ENCODE measurements at regions not wholly inside any gene's neighbourhood (a gene's known extent, or its start where the extent isn't known, plus 50 kb on each side); places are given as distances from the start of the nearest gene placed in this dataset.

DNA sequence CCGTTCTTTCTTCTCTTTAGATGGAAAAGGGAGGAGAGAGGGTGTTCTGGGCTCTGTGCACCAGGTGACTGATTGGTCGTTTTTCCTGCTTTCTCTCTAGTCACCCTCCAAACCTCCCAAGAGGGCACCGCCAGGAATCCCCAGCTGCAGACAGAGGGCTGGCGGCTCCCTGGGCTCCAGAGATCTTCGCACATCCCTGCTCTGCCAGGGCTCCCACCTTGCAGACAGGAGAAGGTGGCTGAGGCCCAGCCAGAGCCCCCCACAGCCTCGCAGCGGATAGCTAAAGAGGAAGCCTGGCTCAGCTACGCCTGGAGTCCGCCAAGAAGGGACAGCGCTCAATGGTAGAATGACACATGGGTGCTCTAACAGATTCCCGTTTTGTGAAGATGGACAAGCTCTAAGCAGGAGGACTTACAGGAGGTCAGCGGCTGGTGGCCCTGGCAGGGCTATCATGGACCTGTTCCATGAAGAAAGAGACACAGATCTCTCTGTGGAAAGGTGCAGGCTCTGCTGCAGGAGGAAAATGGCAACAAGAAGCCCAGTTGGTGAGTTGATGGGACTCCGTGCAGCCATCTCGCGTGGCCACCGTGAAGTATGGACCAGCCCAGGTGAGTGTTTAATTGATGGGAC is 976.9 kb downstream of the BRD1 start:
- no peak for DNase-seq

DNA sequence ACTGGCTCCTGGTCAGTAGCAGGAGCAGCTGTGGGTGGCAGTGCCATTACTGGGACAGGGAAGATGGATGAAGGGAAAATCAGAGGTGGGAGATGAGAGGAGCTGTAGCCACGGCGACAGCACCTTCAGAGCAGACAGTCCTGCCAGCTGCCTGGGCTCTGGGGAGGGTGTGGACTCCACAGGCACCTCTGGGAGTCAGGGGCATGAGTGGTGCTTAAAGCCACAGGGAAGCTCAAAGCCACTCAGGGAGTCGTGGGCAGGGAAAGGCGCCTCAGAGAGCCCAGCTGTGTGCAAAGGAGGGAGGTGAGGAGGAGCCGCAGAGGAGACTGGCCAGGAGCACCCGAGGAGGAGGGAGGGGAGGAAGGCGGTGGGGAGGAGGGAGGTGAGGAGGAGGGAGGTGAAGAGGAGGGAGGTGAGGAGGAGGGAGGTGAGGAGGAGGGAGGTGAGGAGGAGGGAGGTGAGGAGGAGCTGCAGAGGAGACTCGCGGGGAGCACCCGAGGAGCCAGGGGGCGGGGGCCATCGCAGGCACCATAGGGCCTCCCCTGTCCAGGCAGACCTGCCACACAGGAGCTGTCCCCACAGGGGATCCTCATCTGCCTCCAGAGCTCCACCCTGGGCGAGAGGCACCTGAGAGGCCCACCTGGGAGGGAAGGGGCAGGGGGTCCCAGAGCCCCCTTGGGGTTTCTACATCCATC is 977.6 kb downstream of the BRD1 start:
- DNase-seq: peak; percentile 83

DNA sequence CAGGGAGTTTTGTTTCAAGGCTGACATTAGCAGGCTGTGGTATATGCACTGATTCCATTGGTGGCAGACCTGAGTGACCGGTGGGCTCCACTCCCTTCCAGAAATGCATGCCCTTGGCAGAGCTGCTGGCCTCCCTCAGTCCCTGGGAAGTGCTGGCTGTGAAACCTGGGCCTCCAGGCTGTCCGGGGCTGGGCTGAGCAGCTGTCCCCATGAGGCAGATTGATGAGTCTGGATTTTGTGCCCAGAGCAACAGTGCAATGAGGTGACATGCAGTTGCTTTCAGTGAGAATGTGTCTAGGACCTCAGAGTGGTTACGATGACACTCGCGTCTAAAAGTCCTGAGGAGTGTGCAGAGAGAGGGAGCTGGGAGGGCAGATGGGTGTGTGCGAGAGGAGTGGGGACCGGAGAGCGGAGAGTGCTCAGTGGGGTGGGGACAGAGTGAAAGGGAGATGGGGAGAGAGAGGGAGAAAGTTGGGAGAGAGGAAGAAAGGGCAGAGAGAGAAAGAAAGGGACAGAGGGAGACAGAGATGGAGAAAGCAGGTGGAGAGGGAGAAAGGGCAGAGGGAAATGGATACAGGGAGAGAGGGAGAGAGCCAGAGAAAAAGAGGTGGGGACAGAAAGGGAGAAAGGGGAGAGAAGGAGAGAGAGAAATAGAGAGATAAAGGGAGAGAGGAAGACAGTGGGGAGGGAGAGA is 978.3 kb downstream of the BRD1 start:
- no peak for DNase-seq

DNA sequence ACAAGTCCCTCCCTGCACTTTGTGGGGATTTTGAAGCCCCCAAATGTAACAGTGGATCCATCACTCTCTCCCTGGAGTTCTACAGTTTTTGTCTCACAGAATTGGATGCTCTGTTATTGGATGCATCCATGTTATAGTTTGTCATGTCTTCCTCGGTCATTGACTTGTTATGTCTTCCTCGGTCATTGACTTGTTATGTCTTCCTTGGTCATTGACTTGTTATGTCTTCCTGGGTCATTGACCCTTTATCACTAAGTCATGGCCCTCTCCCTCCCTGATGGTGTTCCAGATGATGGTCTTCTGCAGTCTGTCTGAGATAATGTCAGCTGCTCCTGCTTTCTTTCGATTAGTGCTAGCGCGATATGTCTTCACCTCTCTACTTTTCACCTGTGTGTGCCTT is 981.5 kb downstream of the BRD1 start:
- no peak for DNase-seq

DNA sequence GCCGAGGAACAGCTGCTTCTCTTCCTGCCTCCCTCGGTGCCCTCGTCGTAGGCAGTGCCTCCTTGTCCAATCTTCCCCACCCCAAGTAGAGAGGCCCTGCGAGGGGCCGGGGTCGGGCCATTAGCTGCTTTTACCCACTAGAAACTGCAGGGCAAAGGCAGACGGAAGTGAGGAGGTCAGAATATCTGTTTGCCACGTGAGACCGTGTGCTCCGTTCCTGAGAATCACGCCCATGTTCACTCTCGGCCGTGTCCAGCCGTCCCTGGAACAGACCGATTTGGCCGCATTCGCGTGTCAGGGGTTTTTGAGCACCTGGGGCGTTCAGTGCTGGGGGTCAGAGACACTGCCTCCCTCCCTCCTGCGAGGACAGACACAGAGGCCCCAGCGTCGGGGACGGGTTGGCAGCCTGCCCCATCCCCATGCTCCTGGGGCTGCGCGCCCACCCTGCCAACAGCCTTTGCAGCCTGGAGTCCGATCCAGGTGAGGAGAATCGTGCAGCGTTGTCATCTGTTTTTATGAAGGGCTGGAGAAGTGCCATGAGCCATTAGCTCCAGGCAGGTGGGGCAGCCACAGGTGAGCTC is 982.2 kb downstream of the BRD1 start:
- peak; percentile 74 for DNase-seq

DNA sequence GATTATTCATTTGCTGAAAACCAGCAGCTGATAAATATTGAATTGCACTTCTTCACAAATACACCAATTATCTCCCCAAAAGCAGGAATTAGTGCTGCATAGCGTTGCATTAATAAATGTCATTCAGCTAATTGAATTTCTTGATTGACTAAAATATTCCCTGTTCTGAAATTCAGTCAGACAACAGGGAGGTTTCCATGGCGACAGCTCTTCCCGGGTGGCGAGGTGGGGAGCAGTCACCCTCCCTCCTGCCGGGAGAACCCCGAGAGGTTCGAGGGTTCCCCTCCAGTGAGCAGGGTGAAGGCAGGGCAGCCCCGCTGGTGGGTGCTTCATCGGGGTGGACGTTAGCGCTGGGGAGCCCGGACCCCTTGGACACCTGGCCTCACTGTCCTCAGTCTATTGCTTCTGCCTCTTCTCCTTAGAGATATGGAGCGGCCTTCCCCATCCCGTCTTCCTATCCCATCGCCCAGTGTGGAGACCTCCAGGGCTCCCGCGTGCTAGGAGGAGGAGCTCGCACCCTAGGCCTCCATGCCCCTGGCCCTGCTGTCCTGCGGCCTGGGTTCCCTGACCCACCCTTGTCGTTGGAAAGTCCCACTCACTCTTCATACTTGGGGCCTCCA is 983.5 kb downstream of the BRD1 start:
- no peak for DNase-seq

- DNase-seq: no peak
Measured at GRCh38 chr22:48843640-48844039, 984.0 kb downstream of the BRD1 start.

DNA sequence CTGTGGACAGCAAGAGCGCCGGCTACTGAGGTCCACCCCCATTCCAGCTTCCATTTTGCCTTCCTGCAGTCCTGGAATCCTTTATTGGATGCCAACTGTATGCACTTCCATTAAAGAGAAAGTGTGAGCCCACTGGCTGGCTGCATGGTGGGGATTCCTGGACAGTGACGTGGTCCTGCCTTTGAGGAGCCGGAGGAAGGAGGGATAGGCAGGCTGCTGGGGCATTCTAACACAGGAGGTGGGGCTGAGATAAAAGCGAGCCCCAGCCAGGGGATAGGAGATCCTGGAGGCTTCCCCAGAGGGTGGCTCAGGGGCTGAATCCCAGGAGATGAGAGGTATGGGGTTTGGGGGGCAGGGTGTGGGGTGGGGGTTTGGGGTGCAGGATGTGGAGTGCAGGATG is 984.7 kb downstream of the BRD1 start:
- DNase-seq: no peak

DNA sequence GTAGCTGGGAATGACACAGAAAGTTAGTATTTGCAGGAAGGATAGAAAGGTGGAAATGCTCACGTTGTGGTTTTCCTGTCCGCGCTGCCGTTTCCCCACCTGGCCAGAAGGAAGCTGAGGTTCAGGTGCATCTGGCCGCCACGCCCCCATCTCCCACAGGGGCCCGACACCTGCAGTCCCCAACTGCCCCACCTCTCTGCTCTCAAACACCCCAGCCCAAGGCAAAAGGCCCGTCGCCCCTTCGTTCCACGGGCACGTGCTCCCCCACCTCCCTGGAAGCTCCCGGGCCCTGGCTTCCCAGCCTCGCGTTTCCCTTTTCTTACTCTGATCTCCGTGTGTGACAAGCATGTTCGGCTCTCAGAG is 985.1 kb downstream of the BRD1 start:
- DNase-seq: no peak

- no peak for DNase-seq
Measured at GRCh38 chr22:48841881-48842582, 985.6 kb downstream of the BRD1 start.

DNA sequence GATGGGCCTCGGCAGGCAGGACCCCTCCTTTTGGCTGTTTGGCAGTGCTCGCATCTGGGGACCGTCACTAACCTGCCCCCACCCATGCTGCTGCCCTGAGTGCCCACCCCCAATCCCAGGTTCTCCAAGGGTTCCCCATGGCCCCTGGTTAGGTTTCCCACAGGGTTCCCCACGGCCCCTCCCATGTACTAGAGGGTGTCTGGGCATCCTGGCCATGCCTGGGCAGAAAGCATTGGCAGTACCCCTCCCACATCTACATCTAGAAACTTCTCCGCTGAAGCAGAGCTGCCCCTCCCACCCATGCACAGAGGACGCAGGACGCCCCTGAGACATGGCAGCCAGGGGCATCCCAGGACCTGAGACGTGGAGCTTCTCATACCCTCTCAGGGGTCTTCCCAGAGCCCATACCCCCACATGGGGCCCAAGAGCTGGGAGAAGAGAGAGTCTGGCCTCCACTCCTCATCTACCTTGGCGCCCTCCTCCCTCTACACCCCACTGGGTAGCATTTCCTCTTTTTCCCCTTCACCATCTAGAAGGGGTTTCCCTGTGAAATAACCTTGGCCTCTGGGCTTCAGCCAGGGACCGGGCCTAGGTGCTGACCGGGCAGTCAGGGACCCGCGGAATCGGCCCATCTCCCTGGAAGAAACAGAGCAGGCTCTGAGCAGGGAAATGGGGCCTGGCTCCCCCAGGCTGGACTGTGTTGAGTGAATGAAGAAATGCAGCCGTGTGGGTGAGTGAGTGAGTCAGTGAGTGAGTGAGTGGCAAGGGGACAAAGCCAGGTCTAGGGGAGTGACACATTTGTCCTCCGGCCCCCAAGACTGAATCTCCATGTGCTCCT is 987.3 kb downstream of the BRD1 start:
- no peak for DNase-seq

DNA sequence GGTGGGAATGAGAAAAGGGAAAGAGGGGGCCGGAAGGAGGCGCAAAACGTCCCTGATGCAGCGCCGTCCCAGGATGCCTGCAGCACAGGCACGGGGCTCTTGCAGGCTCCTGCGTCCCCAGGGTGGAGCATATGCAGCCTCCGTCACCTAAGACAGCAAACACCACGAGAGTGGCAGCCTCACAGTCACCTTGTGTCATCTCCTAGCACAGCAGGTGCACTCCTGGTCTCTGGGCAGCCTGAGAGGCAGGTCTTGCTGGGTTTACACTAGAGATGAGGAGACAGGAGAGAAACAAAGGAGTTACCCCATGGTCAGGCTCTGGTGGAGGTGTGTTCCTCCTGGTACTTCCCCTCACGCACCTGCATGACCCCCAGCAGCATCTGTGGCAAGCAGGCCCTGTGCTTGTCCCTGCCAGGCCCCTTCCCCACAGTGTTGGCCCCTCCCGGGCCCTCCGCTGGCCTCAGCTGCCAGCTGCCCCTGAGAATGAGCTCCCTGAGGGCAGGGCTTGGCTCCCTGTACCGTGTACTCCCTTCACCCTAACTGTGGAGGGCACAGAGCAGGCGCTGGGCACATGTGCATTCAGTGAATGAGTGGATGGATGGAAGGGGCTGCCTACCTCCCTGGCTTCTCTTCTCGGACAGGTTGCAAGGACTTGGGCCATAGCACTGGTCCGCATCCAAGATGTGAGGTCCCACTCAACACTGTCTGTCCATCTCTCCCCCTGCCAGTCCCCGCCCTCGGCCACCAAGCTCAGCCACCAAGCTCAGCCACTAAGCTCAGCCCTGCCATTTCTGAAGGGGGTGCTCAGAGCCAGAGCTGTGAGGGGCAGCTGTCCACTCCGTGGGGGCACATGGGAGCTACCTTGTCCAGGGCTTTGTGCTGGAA is 988.6 kb downstream of the BRD1 start:
- DNase-seq: no peak

DNA sequence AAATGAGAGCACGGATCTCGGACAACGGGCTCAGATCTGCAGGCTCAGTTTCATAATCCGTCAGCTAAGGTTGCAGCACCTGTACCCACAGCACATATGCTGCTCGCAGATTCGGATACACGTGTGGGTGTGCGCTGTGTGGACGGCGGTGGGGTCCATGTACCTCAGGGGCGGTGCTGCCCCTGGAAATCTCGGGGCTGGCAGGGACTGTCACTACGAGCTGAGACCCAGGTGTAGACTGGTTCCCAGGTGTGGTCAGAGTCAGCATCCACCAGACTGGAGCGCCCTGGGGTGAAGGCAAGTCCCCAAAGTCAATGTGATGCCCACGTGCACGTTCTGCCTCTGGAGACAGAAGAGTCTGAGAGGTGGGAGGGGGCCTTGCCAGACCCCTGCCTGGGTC is 989.3 kb downstream of the BRD1 start:
- no peak for DNase-seq

DNA sequence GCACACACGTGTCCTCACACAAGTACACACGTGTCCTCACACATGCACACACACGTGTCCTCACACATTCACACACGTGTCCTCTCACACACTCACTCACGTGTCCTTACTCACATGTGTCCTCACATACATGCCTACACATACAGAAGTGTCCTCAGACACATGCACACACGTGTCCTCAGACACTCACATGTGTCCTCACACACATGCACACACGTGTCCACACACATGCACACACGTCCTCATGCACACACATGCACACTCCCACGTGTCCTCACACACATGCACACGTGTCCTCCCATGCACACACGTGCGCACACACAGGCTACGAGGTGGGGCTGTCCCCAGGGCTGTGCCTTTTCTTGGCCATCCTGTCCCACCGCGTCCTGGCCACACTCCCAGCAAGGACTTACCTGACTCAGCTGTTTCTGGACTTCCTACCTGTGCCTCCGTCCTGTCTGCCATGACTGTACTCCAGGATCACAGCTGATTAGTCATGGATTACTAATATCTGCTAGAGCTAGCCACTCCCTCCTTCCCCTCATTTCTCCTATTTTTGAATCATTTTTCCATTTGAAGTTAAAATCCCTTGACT is 990.2 kb downstream of the BRD1 start:
- DNase-seq: no peak

DNA sequence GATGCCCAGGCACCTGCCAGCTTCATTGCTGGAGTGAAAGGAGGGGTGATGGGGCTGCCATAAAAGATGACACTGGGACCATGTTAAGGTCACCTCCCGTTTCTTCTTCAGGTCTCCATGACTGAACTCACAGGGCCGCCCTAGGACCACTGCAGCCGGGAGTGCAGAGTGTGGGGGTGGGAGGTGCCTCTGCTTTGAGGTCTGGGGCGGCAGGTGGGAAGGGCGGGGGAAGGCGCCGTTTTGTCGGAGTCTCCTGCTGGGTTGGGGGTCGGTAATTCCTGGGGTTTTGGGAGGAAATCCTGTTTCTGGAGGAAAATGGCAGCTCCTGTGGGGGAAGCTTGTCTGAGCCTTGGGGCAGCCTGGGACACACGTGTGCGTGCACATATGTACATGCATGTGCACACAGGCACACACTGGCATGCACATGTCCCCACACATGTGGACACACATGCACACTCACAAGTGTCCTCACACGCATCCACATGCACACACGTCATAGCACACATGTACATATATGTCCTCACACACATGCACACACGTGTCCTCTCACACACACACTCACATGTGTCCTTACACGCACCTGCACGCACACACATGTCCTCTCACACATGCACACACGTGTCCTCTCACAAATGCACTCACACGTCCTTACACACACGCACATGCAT is 990.9 kb downstream of the BRD1 start:
- DNase-seq: no peak

DNA sequence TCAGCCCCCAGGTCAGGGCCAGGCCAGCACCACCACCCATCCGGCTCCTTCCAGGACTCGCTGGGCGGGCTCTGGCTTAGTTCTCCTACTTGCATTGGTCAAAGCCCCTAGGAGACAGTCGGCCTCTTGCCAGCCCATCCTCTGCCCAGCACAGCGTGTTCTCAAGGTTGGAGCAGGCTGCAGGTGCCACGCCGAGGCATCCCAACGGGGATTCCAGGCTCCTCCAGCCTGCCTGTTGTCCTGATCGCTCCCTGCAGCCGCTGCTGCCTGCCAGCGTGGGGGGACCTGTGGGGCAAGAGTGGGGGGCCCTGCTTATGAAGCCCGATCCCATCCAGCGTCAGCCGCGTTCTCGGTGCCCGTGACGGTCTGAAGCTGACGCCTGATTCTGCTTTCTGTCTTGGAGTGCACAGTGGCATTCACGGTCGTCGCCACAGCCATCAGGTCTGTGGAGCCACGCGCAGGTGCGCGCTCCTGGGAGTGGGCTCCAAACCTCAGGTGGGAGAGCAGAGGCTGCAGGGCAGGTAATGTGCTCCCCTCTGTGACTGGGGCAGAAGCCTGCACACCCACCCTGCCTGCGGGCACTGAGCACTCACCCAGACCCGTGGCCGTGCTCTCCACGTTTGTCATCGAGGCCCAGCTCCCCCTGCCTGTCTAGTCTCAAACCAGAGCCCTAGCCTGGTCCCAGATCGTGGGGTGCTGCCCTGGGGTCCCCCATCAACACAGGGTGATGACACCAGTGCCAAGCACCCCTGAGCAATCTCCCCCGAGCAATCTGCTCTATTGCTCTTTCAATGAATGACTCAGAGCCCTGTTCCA is 991.6 kb downstream of the BRD1 start:
- DNase-seq: no peak

DNA sequence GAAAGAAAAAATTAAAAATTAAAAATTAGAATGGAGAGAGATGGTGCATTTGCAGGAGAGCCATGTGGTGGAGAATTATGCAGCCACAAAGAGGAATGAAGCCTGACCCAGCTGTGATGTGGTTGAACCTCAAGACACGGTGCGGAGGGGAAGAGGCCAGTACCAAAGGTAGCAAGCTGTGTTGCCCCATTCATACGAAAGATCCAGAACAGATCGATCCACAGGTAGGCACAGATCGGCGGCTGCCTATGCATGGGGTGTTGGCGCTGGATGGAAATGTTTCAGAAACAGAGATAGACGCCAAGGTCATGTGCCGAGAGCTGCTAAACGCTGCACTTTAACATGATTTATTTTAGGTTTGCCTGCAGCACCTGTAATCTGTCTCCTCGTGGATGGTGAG is 992.3 kb downstream of the BRD1 start:
- DNase-seq: no peak

- DNase-seq: no peak
Measured at GRCh38 chr22:48834404-48834803, 993.3 kb downstream of the BRD1 start.

GRCh38 chr22:48832592-48832991 is 995.1 kb downstream of the BRD1 start:
- no peak for DNase-seq

Data from NCI-H345 (cell line).